ENCODE measurements at regions not wholly inside any gene's neighbourhood (a gene's known extent, or its start where the extent isn't known, plus 50 kb on each side); places are given as distances from the start of the nearest gene placed in this dataset.

DNA sequence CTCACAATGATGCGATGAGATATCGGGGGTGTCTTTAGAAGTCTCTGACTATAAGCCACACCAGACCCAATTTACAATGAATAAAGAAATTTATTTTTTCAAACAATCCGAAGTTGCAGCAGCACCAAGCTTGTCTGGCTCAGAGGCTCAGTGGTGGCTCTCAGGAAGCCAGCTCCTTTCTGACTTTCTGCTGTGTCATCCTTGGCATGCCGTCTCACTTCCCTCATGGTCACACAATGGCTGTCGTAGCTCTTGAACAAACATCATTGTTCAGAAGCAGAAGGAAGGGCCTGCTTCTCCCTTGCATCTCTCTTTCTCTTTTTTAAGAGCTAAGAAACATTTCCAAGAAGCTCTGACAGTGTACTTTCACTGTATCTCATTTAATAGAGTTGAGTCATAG is 299.0 kb downstream of the DOK5 start:
- TF ChIP-seq, protein P1, sequence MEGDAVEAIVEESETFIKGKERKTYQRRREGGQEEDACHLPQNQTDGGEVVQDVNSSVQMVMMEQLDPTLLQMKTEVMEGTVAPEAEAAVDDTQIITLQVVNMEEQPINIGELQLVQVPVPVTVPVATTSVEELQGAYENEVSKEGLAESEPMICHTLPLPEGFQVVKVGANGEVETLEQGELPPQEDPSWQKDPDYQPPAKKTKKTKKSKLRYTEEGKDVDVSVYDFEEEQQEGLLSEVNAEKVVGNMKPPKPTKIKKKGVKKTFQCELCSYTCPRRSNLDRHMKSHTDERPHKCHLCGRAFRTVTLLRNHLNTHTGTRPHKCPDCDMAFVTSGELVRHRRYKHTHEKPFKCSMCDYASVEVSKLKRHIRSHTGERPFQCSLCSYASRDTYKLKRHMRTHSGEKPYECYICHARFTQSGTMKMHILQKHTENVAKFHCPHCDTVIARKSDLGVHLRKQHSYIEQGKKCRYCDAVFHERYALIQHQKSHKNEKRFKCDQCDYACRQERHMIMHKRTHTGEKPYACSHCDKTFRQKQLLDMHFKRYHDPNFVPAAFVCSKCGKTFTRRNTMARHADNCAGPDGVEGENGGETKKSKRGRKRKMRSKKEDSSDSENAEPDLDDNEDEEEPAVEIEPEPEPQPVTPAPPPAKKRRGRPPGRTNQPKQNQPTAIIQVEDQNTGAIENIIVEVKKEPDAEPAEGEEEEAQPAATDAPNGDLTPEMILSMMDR (conservative IDR thresholded peaks at IDR 0.05; ENCODE audit: low read length) = no peak
- no peak for TF ChIP-seq EZH2phosphoT487 (IDR thresholded peaks at IDR 0.05; ENCODE audit: borderline replicate concordance)
- no peaks in the 10 kb centered on the region for H3K27me3 ChIP-seq (ENCODE audit: insufficient read depth, low read length, poor library complexity, severe bottlenecking)
- no peaks in the 10 kb centered on the region for H3K4me1 ChIP-seq (ENCODE audit: insufficient read depth, low read length, poor library complexity, severe bottlenecking)
- H4K20me1 ChIP-seq (ENCODE audit: insufficient read depth, low read length, poor library complexity, severe bottlenecking) = no peaks in the 10 kb centered on the region
- H3K9ac ChIP-seq (ENCODE audit: low read depth, low read length, poor library complexity, severe bottlenecking) = no peak overlapping the region
- H3K9me3 ChIP-seq (ENCODE audit: insufficient read depth, low read depth, low read length) = no peaks in the 10 kb centered on the region
- H3K4me3 ChIP-seq (ENCODE audit: low read length, poor library complexity, severe bottlenecking) = no peak overlapping the region
- no peaks in the 10 kb centered on the region for H3K9me2 ChIP-seq (replicated peaks; ENCODE audit: low read depth, low read length)
- H3K4me2 ChIP-seq (ENCODE audit: low read depth, low read length, poor library complexity, severe bottlenecking) = no peak overlapping the region
- no peaks in the 10 kb centered on the region for H3K36me3 ChIP-seq (ENCODE audit: insufficient read depth, low read length)
- no peaks in the 10 kb centered on the region for H3F3A ChIP-seq (ENCODE audit: low read depth)
- H3K79me2 ChIP-seq (ENCODE audit: insufficient read depth, low read length) = no peaks in the 10 kb centered on the region
- no peak overlapping the region for H2AFZ ChIP-seq (ENCODE audit: low read length)

DNA sequence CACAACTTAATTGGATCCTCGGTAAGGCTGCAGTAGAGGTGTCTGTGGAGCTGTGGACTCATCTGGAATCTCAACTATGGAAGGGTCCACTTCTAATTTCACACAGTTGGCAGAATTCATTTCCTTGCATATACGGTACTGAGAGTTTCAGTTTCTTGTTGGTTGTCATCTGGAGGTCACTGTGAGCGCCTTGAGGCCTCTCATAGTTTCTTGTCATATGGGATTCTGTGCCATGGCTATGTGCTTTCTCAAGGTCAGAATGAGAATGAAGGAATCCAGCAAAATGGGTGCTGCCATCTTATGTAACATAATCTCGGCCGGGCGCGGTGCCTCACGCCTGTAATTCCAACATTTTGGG is 298.2 kb downstream of the DOK5 start:
- Histone ChIP-seq H3K9me3 (ENCODE audit: insufficient read depth, low read depth, low read length) (no peaks in the 10 kb centered on the region), H2AFZ (ENCODE audit: low read length) (no peak overlapping the region), H3K4me3 (ENCODE audit: low read length, poor library complexity, severe bottlenecking) (no peak overlapping the region), H3F3A (ENCODE audit: low read depth) (no peaks in the 10 kb centered on the region), H3K36me3 (ENCODE audit: insufficient read depth, low read length) (no peaks in the 10 kb centered on the region), H3K4me1 (ENCODE audit: insufficient read depth, low read length, poor library complexity, severe bottlenecking) (no peaks in the 10 kb centered on the region), H3K27me3 (ENCODE audit: insufficient read depth, low read length, poor library complexity, severe bottlenecking) (no peaks in the 10 kb centered on the region), H3K9me2 (replicated peaks; ENCODE audit: low read depth, low read length) (no peaks in the 10 kb centered on the region), H3K4me2 (ENCODE audit: low read depth, low read length, poor library complexity, severe bottlenecking) (no peak overlapping the region), H3K79me2 (ENCODE audit: insufficient read depth, low read length) (no peaks in the 10 kb centered on the region), H3K9ac (ENCODE audit: low read depth, low read length, poor library complexity, severe bottlenecking) (no peak overlapping the region), H4K20me1 (ENCODE audit: insufficient read depth, low read length, poor library complexity, severe bottlenecking) (no peaks in the 10 kb centered on the region)
- TF ChIP-seq, protein P1 (conservative IDR thresholded peaks at IDR 0.05; ENCODE audit: low read length) = no peak
- no peak for TF ChIP-seq EZH2phosphoT487 (IDR thresholded peaks at IDR 0.05; ENCODE audit: borderline replicate concordance)

DNA sequence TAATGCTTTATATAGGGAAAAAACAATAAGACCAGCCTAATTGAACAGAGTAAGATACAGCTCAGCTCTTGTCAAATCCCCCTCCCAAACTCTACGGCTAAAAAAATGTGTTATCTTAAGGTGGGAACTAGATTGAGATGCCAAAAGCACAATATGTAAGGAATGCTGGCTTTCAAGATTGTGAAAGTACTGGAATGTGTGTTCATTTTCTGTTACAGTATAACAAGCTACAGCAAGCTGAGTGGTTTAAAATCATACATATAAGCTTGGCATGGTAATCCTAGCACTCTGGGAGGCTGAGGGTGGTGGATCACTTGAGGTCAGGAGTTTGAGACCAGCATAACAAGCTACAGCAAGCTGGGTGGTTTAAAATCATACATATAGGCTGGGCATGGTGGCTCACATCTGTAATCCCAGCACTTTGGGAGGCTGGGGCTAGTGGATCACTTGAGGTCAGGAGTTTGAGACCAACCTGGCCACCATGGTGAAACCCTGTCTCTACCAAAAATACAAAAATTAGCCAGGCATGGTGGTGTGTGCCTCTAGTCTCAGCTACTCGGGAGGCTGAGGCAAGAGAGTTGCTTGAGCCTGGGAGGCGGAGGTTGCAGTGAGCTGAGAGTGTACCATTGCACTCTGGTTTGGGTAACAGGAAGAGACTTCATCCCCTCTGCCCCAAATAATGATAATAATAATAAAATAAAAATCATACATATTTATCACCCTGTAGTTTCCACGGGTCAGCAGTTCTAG is 297.7 kb downstream of the DOK5 start:
- no peaks in the 10 kb centered on the region for H3K9me3 ChIP-seq (ENCODE audit: insufficient read depth, low read depth, low read length)
- no peak for TF ChIP-seq EZH2phosphoT487 (IDR thresholded peaks at IDR 0.05; ENCODE audit: borderline replicate concordance)
- TF ChIP-seq, protein P1 (conservative IDR thresholded peaks at IDR 0.05; ENCODE audit: low read length) = no peak

More for the DNA sequence above, 297.7 kb downstream of the DOK5 start:
- no peaks in the 10 kb centered on the region for H3K36me3 ChIP-seq (ENCODE audit: insufficient read depth, low read length)
- H3K27me3 ChIP-seq (ENCODE audit: insufficient read depth, low read length, poor library complexity, severe bottlenecking) = no peaks in the 10 kb centered on the region
- no peak overlapping the region for H3K4me3 ChIP-seq (ENCODE audit: low read length, poor library complexity, severe bottlenecking)
- H3K4me2 ChIP-seq (ENCODE audit: low read depth, low read length, poor library complexity, severe bottlenecking) = no peak overlapping the region
- H4K20me1 ChIP-seq (ENCODE audit: insufficient read depth, low read length, poor library complexity, severe bottlenecking) = no peaks in the 10 kb centered on the region
- H2AFZ ChIP-seq (ENCODE audit: low read length) = no peak overlapping the region
- no peaks in the 10 kb centered on the region for H3K9me2 ChIP-seq (replicated peaks; ENCODE audit: low read depth, low read length)
- no peak overlapping the region for H3K9ac ChIP-seq (ENCODE audit: low read depth, low read length, poor library complexity, severe bottlenecking)
- H3K79me2 ChIP-seq (ENCODE audit: insufficient read depth, low read length) = no peaks in the 10 kb centered on the region
- H3K4me1 ChIP-seq (ENCODE audit: insufficient read depth, low read length, poor library complexity, severe bottlenecking) = no peaks in the 10 kb centered on the region
- no peaks in the 10 kb centered on the region for H3F3A ChIP-seq (ENCODE audit: low read depth)
